ENCODE measurements at regions not wholly inside any gene's neighbourhood (a gene's known extent, or its start where the extent isn't known, plus 50 kb on each side); places are given as distances from the start of the nearest gene placed in this dataset.

DNA sequence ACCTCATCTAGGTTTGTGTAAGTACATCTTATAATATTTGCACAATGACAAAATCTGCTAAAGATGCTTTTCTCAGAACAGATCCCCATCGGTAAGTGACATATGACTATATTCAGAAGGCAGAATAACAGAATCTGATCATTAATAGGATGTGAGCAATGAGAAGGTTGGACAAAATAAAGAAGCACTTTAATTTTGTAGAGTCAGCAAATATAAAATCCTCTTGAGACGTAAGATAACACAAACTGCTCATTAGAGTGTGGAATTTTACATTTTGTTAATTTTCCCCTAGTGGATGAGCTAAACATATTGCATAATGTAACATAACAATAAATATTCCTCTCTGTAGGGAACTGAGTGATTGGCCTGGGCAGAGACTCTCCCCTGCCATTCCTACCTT lies 658.4 kb upstream of the ZP4 start:
- no peak overlapping the region for H3K27ac ChIP-seq
- TF ChIP-seq, protein P1, sequence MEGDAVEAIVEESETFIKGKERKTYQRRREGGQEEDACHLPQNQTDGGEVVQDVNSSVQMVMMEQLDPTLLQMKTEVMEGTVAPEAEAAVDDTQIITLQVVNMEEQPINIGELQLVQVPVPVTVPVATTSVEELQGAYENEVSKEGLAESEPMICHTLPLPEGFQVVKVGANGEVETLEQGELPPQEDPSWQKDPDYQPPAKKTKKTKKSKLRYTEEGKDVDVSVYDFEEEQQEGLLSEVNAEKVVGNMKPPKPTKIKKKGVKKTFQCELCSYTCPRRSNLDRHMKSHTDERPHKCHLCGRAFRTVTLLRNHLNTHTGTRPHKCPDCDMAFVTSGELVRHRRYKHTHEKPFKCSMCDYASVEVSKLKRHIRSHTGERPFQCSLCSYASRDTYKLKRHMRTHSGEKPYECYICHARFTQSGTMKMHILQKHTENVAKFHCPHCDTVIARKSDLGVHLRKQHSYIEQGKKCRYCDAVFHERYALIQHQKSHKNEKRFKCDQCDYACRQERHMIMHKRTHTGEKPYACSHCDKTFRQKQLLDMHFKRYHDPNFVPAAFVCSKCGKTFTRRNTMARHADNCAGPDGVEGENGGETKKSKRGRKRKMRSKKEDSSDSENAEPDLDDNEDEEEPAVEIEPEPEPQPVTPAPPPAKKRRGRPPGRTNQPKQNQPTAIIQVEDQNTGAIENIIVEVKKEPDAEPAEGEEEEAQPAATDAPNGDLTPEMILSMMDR (IDR thresholded peaks at IDR 0.05), result no peak
- no peak for TF ChIP-seq ZFX (IDR thresholded peaks at IDR 0.05; ENCODE audit: borderline replicate concordance)

DNA sequence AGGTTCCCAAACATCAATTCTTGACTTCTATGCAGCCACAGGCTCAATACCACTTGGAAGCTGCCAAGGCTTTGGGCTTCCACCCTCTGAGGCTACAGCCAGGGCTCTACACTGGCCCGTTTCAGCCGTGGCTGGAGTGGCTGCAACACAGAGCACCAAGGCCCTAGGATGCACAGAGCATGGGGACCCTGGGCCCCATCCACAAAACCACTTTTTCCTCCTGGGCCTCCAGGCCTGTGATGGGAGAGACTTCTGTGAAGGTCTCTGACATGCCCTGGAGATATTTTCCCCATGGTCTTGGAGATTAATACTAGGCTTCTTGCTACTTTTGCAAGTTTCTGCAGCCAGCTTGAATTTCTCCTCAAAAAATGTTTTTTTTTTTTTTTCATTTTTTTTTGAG lies 655.4 kb upstream of the ZP4 start:
- no peak overlapping the region for H3K27ac ChIP-seq

DNA sequence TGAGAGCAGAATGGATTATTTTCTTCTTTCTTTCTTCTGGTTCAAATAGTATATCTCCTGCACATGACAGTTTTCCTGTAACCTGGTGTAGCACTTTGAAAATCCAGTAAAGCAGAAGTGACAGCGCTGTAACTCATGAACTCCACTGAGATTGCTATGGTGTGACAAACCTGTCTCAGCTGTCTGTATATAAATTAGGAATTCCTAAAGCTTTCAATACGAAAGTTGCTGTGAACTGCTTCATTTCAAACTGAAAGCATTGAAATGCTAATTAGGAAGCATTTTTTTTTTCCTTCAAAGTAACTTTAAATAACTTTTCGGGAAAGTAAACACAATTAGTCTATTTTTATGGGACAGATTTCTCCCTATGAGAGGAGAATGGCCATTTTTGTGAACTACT lies 646.9 kb upstream of the ZP4 start:
- no peak overlapping the region for H3K27ac ChIP-seq
- TF ChIP-seq ZFX (IDR thresholded peaks at IDR 0.05; ENCODE audit: borderline replicate concordance), result no peak
- TF ChIP-seq, protein P1 (IDR thresholded peaks at IDR 0.05), result no peak

More for the DNA sequence above, 655.4 kb upstream of the ZP4 start:
- TF ChIP-seq ZFX (IDR thresholded peaks at IDR 0.05; ENCODE audit: borderline replicate concordance), result no peak

DNA sequence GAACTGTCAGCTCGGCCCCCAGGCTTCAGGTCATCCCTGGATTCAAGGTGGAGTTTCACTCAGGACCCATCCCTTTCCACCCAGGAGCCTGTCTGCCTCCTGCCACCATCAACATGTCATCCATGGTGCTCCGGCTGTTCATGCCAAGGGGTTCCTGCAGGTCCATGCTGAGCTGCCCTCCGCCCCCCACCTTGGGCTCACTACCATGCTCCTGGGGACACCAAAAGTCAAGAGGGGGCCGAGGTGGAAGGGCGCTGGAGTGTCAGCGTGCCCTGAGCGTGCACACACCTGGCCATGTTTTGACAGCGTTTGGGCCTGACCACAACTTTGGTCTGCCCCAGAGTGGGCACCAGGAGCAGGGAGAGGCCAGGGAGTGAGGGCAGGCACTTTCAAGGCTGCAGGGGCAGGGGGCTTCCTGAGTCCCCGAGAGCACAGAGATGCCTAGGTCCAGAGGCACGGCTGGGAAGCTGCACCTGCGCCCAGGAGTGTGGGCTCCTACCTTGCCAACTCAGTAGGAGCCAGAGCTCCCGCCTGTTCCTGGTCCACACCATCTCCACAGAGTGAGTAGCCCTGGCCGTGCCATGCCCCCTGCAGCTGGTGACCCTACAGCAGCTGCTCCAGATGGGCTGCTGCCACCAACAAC lies 639.6 kb upstream of the ZP4 start:
- H3K27ac ChIP-seq, result no peak overlapping the region
- TF ChIP-seq, protein P1 (IDR thresholded peaks at IDR 0.05), result no peak
- no peak for TF ChIP-seq ZFX (IDR thresholded peaks at IDR 0.05; ENCODE audit: borderline replicate concordance)

DNA sequence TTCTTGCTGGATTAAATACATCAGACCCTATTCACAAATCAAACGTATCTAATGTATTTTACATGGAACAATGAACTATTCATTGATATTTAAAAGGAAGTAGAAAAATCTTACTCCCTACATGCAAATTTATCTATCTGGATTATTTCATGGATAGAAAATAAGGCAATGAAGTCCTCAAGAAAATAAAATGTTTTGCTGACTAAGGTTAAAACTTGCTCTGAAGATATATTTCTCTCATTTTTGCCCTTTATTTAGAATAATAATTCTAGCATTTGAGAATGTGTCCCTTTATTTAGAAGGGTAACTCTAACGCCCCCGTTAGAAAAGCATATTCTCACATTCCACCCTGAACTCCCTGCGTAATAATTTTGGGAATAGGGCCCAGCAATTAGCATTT lies 627.0 kb upstream of the ZP4 start:
- TF ChIP-seq ZFX (IDR thresholded peaks at IDR 0.05; ENCODE audit: borderline replicate concordance), result no peak
- TF ChIP-seq, protein P1 (IDR thresholded peaks at IDR 0.05), result no peak

DNA sequence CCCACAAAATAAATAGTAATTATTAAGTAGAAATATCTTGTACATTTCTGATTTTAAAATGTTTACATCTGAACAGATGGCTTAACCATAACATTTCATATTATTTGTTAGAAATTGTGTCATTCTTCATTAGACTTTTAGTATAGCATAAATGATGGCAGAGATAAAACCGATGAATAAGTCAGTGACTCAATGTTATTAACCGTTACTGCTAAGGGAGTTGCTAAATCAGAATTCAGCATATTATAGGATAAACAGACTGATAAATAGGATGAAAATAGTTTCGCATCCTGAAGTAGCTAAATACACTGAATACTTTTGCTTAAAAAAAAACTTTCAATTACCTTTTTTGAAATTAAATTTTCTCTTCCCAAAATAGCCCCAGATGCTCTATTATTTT lies 610.6 kb upstream of the ZP4 start:
- TF ChIP-seq, protein P1 (IDR thresholded peaks at IDR 0.05), result no peak
- no peak for TF ChIP-seq ZFX (IDR thresholded peaks at IDR 0.05; ENCODE audit: borderline replicate concordance)
- H3K27ac ChIP-seq, result no peak overlapping the region

More for the DNA sequence above, 627.0 kb upstream of the ZP4 start:
- no peak overlapping the region for H3K27ac ChIP-seq

DNA sequence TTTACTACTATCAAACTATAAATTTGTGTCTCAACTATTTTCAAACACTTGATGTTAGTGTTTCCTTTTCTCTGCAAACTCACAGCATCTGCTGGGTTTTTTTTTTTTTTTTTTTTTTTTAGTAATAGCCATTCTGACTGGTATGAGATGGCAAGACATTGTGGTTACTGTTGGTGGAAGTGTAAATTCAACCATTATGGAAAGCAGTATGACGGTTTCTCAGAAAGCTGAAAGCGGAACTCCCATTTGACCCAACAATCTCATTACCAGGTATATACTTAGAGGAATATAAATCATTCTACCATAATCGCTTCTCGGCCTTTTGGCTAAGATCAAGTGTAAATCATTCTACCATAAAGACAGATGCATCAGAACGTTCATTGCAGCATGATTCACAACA lies 608.3 kb upstream of the ZP4 start:
- no peak overlapping the region for H3K27ac ChIP-seq
- TF ChIP-seq, protein P1 (IDR thresholded peaks at IDR 0.05), result no peak
- no peak for TF ChIP-seq ZFX (IDR thresholded peaks at IDR 0.05; ENCODE audit: borderline replicate concordance)

DNA sequence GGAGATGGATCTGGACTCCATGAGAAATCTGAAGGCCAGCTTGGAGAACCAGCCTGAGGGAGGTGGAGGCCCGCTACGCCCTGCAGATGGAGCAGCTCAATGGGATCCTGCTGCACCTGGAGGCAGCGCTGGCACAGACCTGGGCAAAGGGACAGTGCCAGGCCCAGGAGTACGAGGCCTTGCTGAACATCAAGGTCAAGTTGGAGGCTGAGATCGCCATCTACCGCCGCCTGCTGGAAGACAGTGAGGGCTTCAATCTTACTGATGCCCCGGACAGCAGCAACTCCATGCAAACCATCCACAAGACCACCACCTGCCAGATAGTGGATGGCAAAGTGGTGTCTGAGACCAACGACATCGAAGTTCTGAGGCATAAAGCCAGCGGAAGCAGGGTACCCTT lies 601.5 kb upstream of the ZP4 start:
- H3K27ac ChIP-seq, result no peak overlapping the region
- no peak for TF ChIP-seq ZFX (IDR thresholded peaks at IDR 0.05; ENCODE audit: borderline replicate concordance)
- TF ChIP-seq, protein P1 (IDR thresholded peaks at IDR 0.05), result peak; percentile 47

All from 22Rv1 (cell line).